ENCODE measurements at regions not wholly inside any gene's neighbourhood (a gene's known extent, or its start where the extent isn't known, plus 50 kb on each side); places are given as distances from the start of the nearest gene placed in this dataset.

DNA sequence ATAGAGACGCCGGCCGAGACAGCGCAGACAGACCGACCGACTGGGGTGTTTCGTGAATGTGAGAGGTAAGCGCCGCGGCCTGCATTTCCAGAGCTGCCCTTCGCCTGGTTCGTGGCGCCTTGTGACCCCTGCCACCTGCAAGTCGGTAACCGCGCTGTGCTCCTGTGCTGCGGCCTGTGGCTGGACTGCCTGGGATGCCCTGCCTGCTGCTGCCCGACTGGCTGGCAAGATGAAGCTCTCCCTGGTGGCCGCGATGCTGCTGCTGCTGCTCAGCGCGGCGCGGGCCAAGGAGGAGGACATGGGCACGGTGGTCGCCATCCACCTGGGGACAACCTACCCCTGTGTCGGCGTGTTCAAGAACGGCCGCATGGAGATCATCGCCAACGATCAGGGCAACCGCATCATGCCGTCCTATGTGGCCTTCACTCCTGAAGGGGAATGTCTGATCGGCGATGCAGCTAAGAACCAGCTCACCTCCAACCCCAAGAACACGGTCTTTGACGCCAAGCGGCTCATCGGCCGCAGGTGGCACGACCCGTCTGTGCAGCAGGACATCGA is 150.8 kb downstream of the RRAGC start:
- no peak for TF ChIP-seq OVOL2 (CRISPR knock-in tag; IDR thresholded peaks at IDR 0.05; ENCODE audit: borderline replicate concordance)
- TF ChIP-seq JUN (CRISPR knock-in tag; IDR thresholded peaks at IDR 0.05), result no peak
- no peak for TF ChIP-seq ZNF317 (CRISPR knock-in tag; IDR thresholded peaks at IDR 0.05; ENCODE audit: borderline replicate concordance, low read depth)
- ChIA-PET POLR2A (no interaction called here), CTCF (no interaction called here)
- DNase-seq (ENCODE audit: low spot score), result no peak
- Mint-ChIP-seq H3K9me3 (peaks cover 35% of the 10 kb centered on the region), H3K27ac (no peak overlapping the region), H3K27me3 (ENCODE audit: low read depth) (no peaks in the 10 kb centered on the region; the same call in 1 of the 2 replicates), H3K4me1 (no peaks in the 10 kb centered on the region), H3K36me3 (peaks cover 16% of the 10 kb centered on the region), H3K4me3 (no peak overlapping the region)
- ATAC-seq, result no peak

DNA sequence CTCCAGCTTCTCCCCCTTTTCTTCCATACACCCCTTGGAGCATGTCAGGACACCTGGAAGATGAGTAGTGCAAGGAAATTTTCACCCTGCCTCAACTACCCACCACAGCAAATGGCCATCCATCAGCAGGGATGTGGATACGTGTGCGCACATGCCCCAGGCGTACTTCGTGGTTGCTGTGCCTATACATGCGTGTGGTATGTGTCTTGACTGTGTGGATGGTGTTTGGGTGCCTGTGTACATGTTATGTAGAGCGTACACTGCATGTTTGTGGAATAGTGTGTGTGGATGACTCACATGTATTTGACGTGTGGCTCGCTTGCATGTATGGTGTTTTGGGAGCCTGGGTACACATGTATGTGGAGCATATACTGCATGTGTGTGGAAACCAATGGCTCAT is 158.5 kb downstream of the RRAGC start:
- no peak overlapping the region for H3K4me3 Mint-ChIP-seq
- no peak overlapping the region for H3K27ac Mint-ChIP-seq
- POLR2A ChIA-PET, result no interaction called here
- H3K9me3 Mint-ChIP-seq, result peaks cover 26% of the 10 kb centered on the region
- H3K4me1 Mint-ChIP-seq, result peaks cover 3% of the 10 kb centered on the region; the same call in 1 of the 2 replicates
- no peaks in the 10 kb centered on the region; the same call in 1 of the 2 replicates for H3K27me3 Mint-ChIP-seq (ENCODE audit: low read depth)
- DNase-seq (ENCODE audit: low spot score), result no peak
- TF ChIP-seq ATF1 (CRISPR knock-in tag; IDR thresholded peaks at IDR 0.05) (no peak), ZNF423 (CRISPR knock-in tag; IDR thresholded peaks at IDR 0.05) (no peak), CREB1 (CRISPR knock-in tag; IDR thresholded peaks at IDR 0.05) (no peak)
- TF ChIP-seq, protein P1, sequence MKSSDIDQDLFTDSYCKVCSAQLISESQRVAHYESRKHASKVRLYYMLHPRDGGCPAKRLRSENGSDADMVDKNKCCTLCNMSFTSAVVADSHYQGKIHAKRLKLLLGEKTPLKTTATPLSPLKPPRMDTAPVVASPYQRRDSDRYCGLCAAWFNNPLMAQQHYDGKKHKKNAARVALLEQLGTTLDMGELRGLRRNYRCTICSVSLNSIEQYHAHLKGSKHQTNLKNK (CRISPR knock-in tag; IDR thresholded peaks at IDR 0.05), result no peak
- TF ChIP-seq, protein P2, sequence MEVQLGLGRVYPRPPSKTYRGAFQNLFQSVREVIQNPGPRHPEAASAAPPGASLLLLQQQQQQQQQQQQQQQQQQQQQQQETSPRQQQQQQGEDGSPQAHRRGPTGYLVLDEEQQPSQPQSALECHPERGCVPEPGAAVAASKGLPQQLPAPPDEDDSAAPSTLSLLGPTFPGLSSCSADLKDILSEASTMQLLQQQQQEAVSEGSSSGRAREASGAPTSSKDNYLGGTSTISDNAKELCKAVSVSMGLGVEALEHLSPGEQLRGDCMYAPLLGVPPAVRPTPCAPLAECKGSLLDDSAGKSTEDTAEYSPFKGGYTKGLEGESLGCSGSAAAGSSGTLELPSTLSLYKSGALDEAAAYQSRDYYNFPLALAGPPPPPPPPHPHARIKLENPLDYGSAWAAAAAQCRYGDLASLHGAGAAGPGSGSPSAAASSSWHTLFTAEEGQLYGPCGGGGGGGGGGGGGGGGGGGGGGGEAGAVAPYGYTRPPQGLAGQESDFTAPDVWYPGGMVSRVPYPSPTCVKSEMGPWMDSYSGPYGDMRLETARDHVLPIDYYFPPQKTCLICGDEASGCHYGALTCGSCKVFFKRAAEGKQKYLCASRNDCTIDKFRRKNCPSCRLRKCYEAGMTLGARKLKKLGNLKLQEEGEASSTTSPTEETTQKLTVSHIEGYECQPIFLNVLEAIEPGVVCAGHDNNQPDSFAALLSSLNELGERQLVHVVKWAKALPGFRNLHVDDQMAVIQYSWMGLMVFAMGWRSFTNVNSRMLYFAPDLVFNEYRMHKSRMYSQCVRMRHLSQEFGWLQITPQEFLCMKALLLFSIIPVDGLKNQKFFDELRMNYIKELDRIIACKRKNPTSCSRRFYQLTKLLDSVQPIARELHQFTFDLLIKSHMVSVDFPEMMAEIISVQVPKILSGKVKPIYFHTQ (CRISPR knock-in tag; IDR thresholded peaks at IDR 0.05), result no peak
- TF ChIP-seq, protein P3, sequence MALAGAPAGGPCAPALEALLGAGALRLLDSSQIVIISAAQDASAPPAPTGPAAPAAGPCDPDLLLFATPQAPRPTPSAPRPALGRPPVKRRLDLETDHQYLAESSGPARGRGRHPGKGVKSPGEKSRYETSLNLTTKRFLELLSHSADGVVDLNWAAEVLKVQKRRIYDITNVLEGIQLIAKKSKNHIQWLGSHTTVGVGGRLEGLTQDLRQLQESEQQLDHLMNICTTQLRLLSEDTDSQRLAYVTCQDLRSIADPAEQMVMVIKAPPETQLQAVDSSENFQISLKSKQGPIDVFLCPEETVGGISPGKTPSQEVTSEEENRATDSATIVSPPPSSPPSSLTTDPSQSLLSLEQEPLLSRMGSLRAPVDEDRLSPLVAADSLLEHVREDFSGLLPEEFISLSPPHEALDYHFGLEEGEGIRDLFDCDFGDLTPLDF (CRISPR knock-in tag; IDR thresholded peaks at IDR 0.05), result no peak
- ATAC-seq, result no peak
- CTCF ChIA-PET, result no interaction called here
- H3K36me3 Mint-ChIP-seq, result peaks cover 9% of the 10 kb centered on the region

DNA sequence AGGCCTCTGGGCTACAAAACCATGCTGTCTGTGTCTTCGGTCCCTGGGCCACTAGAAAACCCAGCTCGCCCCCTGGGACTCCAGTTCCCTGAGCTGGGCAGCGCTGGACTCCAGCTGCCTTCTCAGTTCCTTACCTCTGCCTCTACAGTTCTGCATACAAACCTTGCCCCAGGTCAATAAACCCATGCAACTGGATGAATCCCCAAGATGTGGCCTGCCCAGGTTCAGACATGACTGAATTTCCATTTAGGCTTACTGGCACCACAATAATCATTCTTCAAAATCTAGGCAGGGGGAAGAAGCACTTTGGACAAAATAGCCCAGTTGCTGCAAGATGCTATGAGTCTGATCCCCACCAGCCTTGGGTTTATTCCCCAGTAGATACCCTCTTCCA is 159.5 kb downstream of the RRAGC start:
- Mint-ChIP-seq H3K4me1 (peaks cover 5% of the 10 kb centered on the region; the same call in 1 of the 2 replicates), H3K9me3 (peaks cover 17% of the 10 kb centered on the region), H3K36me3 (0 out of 2 replicates have a peak, but pooled peaks cover 1% of the 10 kb centered on the region), H3K27me3 (ENCODE audit: low read depth) (no peaks in the 10 kb centered on the region; the same call in 1 of the 2 replicates), H3K4me3 (no peak overlapping the region), H3K27ac (no peak overlapping the region)
- CTCF ChIA-PET, result no interaction called here
- DNase-seq (ENCODE audit: low spot score), result no peak
- no peak for ATAC-seq
- POLR2A ChIA-PET, result no interaction called here
- TF ChIP-seq, protein P4, sequence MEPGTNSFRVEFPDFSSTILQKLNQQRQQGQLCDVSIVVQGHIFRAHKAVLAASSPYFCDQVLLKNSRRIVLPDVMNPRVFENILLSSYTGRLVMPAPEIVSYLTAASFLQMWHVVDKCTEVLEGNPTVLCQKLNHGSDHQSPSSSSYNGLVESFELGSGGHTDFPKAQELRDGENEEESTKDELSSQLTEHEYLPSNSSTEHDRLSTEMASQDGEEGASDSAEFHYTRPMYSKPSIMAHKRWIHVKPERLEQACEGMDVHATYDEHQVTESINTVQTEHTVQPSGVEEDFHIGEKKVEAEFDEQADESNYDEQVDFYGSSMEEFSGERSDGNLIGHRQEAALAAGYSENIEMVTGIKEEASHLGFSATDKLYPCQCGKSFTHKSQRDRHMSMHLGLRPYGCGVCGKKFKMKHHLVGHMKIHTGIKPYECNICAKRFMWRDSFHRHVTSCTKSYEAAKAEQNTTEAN (CRISPR knock-in tag; IDR thresholded peaks at IDR 0.05), result no peak
- TF ChIP-seq SMAD3 (CRISPR knock-in tag; IDR thresholded peaks at IDR 0.05; ENCODE audit: borderline replicate concordance) (no peak), ZNF671 (CRISPR knock-in tag; IDR thresholded peaks at IDR 0.05) (no peak), SMAD4 (CRISPR knock-in tag; IDR thresholded peaks at IDR 0.05) (no peak), ZNF317 (CRISPR knock-in tag; IDR thresholded peaks at IDR 0.05; ENCODE audit: borderline replicate concordance, low read depth) (no peak), ATF1 (CRISPR knock-in tag; IDR thresholded peaks at IDR 0.05) (no peak), ZNF396 (CRISPR knock-in tag; IDR thresholded peaks at IDR 0.05; ENCODE audit: borderline replicate concordance) (no peak), ETV6 (CRISPR knock-in tag; IDR thresholded peaks at IDR 0.05) (no peak)
- TF ChIP-seq, protein P5, sequence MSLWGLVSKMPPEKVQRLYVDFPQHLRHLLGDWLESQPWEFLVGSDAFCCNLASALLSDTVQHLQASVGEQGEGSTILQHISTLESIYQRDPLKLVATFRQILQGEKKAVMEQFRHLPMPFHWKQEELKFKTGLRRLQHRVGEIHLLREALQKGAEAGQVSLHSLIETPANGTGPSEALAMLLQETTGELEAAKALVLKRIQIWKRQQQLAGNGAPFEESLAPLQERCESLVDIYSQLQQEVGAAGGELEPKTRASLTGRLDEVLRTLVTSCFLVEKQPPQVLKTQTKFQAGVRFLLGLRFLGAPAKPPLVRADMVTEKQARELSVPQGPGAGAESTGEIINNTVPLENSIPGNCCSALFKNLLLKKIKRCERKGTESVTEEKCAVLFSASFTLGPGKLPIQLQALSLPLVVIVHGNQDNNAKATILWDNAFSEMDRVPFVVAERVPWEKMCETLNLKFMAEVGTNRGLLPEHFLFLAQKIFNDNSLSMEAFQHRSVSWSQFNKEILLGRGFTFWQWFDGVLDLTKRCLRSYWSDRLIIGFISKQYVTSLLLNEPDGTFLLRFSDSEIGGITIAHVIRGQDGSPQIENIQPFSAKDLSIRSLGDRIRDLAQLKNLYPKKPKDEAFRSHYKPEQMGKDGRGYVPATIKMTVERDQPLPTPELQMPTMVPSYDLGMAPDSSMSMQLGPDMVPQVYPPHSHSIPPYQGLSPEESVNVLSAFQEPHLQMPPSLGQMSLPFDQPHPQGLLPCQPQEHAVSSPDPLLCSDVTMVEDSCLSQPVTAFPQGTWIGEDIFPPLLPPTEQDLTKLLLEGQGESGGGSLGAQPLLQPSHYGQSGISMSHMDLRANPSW (CRISPR knock-in tag; conservative IDR thresholded peaks at IDR 0.05; ENCODE audit: low read depth), result no peak
- TF ChIP-seq, protein P6, sequence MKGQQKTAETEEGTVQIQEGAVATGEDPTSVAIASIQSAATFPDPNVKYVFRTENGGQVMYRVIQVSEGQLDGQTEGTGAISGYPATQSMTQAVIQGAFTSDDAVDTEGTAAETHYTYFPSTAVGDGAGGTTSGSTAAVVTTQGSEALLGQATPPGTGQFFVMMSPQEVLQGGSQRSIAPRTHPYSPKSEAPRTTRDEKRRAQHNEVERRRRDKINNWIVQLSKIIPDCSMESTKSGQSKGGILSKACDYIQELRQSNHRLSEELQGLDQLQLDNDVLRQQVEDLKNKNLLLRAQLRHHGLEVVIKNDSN (CRISPR knock-in tag; IDR thresholded peaks at IDR 0.05), result no peak
- TF ChIP-seq, protein P7, sequence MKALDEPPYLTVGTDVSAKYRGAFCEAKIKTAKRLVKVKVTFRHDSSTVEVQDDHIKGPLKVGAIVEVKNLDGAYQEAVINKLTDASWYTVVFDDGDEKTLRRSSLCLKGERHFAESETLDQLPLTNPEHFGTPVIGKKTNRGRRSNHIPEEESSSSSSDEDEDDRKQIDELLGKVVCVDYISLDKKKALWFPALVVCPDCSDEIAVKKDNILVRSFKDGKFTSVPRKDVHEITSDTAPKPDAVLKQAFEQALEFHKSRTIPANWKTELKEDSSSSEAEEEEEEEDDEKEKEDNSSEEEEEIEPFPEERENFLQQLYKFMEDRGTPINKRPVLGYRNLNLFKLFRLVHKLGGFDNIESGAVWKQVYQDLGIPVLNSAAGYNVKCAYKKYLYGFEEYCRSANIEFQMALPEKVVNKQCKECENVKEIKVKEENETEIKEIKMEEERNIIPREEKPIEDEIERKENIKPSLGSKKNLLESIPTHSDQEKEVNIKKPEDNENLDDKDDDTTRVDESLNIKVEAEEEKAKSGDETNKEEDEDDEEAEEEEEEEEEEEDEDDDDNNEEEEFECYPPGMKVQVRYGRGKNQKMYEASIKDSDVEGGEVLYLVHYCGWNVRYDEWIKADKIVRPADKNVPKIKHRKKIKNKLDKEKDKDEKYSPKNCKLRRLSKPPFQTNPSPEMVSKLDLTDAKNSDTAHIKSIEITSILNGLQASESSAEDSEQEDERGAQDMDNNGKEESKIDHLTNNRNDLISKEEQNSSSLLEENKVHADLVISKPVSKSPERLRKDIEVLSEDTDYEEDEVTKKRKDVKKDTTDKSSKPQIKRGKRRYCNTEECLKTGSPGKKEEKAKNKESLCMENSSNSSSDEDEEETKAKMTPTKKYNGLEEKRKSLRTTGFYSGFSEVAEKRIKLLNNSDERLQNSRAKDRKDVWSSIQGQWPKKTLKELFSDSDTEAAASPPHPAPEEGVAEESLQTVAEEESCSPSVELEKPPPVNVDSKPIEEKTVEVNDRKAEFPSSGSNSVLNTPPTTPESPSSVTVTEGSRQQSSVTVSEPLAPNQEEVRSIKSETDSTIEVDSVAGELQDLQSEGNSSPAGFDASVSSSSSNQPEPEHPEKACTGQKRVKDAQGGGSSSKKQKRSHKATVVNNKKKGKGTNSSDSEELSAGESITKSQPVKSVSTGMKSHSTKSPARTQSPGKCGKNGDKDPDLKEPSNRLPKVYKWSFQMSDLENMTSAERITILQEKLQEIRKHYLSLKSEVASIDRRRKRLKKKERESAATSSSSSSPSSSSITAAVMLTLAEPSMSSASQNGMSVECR (CRISPR knock-in tag; IDR thresholded peaks at IDR 0.05; ENCODE audit: borderline replicate concordance), result no peak

Data from WTC11 (cell line).